Hepatocyte (in vitro differentiated cells): ENCODE measurements at regions not wholly inside any gene's neighbourhood (a gene's known extent, or its start where the extent isn't known, plus 50 kb on each side); places are given as distances from the start of the nearest gene placed in this dataset.

Source experiments
- DNase-seq: peaks from one replicate; pipeline ENCODE4 v3.0.0-alpha.2; 2016; ENCODE audit warnings: low spot score
- H2AFZ ChIP-seq: fragments of 200-600 bp; sonication (generic); 2 replicates; pipeline ENCODE4 v1.6.0; 2016; ENCODE audit warnings: antibody characterized with exemption, mild to moderate bottlenecking
- H3K27ac ChIP-seq: fragments of 200-600 bp; sonication (generic); 2 replicates; pipeline ENCODE4 v1.5.1; 2016; ENCODE audit warnings: mild to moderate bottlenecking
- H3K27me3 ChIP-seq: fragments of 200-600 bp; sonication (generic); 2 replicates; pipeline ENCODE4 v1.6.1; 2016
- H3K36me3 ChIP-seq: fragments of 200-600 bp; sonication (generic); replicated peaks from 2 replicates; pipeline ENCODE4 v1.5.1; 2016; ENCODE audit warnings: low read depth; ENCODE audit not compliant: insufficient read depth
- H3K4me1 ChIP-seq: fragments of 200-600 bp; sonication (generic); 2 replicates; pipeline ENCODE4 v1.5.1; 2016; ENCODE audit warnings: mild to moderate bottlenecking, moderate library complexity; ENCODE audit not compliant: insufficient read depth
- H3K4me2 ChIP-seq: fragments of 200-600 bp; sonication (generic); 2 replicates; pipeline ENCODE4 v1.6.0; 2016
- H3K4me3 ChIP-seq: fragments of 200-600 bp; sonication (generic); 2 replicates; pipeline ENCODE4 v1.5.1; 2016; ENCODE audit warnings: mild to moderate bottlenecking
- H3K79me2 ChIP-seq: fragments of 200-600 bp; sonication (generic); 2 replicates; pipeline ENCODE4 v1.6.0; 2017; ENCODE audit warnings: mild to moderate bottlenecking
- H3K9me2 ChIP-seq: fragments of 200-600 bp; sonication (generic); replicated peaks from 2 replicates; pipeline ENCODE4 v1.6.0; 2017; ENCODE audit warnings: mild to moderate bottlenecking; ENCODE audit not compliant: insufficient read depth
- H3K9me3 ChIP-seq: fragments of 200-600 bp; sonication (generic); 2 replicates; pipeline ENCODE4 v1.5.1; 2016; ENCODE audit warnings: low read depth, mild to moderate bottlenecking
- H4K20me1 ChIP-seq: fragments of 200-600 bp; sonication (generic); 2 replicates; pipeline ENCODE4 v1.6.0; 2016; ENCODE audit warnings: mild to moderate bottlenecking; ENCODE audit not compliant: insufficient read depth, poor library complexity, severe bottlenecking
- EZH2 ChIP-seq: fragments of 200-600 bp; sonication (generic); IDR thresholded peaks from 2 replicates; pipeline ENCODE4 v1.6.1; 2016; ENCODE audit warnings: antibody characterized with exemption, mild to moderate bottlenecking, borderline replicate concordance
- EZH2phosphoT487 ChIP-seq: fragments of 200-600 bp; sonication (generic); IDR thresholded peaks from one replicate; pipeline ENCODE4 v1.6.1; 2018; ENCODE audit warnings: antibody characterized with exemption, mild to moderate bottlenecking, low read depth, moderate library complexity; ENCODE audit not compliant: unreplicated experiment, severe bottlenecking
- WGBS: methylation state at CpG from one replicate; pipeline ENCODE4 v1.1.6; 2016; ENCODE audit warnings: low lambda C conversion rate; ENCODE audit errors: missing lambda C conversion rate; 5-methylcytosine and 5-hydroxymethylcytosine counted together
- TF ChIP-seq, protein P1 (sequence below): fragments of 200-600 bp; sonication (generic); IDR thresholded peaks from 2 replicates; pipeline ENCODE4 v1.5.1; 2016; ENCODE audit warnings: antibody characterized with exemption, mild to moderate bottlenecking; ENCODE audit not compliant: poor library complexity

DNA sequence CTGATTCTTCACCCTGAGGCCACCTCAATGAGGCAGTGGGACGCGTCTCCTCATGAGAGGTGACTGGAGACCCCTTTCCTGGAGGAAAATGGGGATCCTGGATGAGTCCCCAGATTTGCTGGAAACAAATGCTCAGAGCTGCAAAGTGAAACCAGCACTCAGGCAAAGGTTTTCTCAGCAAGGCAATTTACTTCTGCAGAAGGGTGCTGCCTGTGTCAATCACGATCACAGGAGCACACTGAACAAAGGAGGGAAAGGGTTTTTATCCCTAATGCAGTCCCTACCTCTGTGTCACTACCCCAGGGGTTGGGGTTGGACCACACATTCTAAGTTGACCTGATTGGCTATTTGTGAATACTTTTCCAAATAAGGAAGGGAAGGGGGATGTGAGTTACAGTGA lies 69.9 kb upstream of the CDK20 start:
- no peak for DNase-seq
- WGBS: 79% methylated on average over 3 of the region's 3 CpGs
- Histone ChIP-seq H3K36me3 (no peaks in the 10 kb centered on the region), H3K4me2 (no peak overlapping the region), H3K27ac (no peak overlapping the region), H3K27me3 (no peaks in the 10 kb centered on the region), H3K79me2 (no peaks in the 10 kb centered on the region), H3K4me3 (no peak overlapping the region), H3K9me3 (no peaks in the 10 kb centered on the region), H3K9me2 (no peaks in the 10 kb centered on the region), H4K20me1 (no peaks in the 10 kb centered on the region), H2AFZ (no peak overlapping the region), H3K4me1 (no peaks in the 10 kb centered on the region)
- TF ChIP-seq, protein P1, sequence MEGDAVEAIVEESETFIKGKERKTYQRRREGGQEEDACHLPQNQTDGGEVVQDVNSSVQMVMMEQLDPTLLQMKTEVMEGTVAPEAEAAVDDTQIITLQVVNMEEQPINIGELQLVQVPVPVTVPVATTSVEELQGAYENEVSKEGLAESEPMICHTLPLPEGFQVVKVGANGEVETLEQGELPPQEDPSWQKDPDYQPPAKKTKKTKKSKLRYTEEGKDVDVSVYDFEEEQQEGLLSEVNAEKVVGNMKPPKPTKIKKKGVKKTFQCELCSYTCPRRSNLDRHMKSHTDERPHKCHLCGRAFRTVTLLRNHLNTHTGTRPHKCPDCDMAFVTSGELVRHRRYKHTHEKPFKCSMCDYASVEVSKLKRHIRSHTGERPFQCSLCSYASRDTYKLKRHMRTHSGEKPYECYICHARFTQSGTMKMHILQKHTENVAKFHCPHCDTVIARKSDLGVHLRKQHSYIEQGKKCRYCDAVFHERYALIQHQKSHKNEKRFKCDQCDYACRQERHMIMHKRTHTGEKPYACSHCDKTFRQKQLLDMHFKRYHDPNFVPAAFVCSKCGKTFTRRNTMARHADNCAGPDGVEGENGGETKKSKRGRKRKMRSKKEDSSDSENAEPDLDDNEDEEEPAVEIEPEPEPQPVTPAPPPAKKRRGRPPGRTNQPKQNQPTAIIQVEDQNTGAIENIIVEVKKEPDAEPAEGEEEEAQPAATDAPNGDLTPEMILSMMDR: no peak

DNA sequence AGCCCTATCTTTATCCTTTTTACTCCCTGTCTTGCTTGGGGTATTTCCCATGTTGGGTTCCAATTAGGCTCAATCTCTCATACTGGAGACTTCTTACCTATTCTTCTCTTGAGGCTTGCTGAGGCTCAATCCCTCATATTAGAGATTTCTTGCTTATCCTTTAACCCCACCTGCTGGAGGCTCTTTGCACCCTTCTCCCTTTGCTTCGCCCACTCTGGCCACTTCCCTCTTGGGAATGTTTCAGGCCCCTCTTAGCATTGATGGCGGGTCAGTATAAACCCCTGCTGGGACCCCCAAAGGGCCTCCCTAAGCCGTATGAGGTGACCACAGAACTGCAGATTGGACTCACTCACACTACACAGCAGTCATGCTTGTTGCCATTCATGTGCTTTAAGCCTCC lies 69.3 kb upstream of the CDK20 start:
- no peaks in the 10 kb centered on the region for H3K79me2 ChIP-seq
- H3K4me1 ChIP-seq: no peaks in the 10 kb centered on the region
- no peak for TF ChIP-seq EZH2phosphoT487
- no peak for TF ChIP-seq EZH2
- TF ChIP-seq, protein P1: peak; percentile 25
- no peaks in the 10 kb centered on the region for H3K9me2 ChIP-seq
- WGBS: 76% methylated on average over 3 of the region's 3 CpGs
- no peak overlapping the region for H2AFZ ChIP-seq
- H3K27me3 ChIP-seq: no peaks in the 10 kb centered on the region
- no peak overlapping the region for H3K4me3 ChIP-seq
- no peak overlapping the region for H3K4me2 ChIP-seq
- H3K27ac ChIP-seq: no peak overlapping the region
- H3K9me3 ChIP-seq: no peaks in the 10 kb centered on the region
- no peaks in the 10 kb centered on the region for H4K20me1 ChIP-seq
- no peak for DNase-seq
- no peaks in the 10 kb centered on the region for H3K36me3 ChIP-seq

DNA sequence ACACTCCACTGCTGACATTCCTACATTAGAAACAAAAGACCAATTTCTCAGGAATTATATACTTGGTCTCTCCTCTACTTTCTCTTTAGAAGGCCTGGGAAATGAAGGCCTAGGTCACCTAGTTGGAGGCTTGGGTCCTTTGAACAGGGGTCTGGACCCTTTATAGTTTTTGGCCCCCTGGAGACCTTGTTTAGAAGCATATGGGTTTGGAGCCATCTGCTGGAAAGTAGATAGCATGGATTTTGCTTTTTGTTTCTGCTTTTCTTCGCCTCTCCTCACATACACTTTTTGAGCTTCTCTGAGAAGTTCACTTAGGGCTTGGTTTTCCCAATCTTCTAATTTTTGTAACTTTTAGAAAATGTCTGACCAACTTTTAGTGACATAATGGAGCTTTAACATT lies 67.1 kb upstream of the CDK20 start:
- Histone ChIP-seq H3K79me2 (no peaks in the 10 kb centered on the region), H3K4me1 (no peaks in the 10 kb centered on the region), H3K9me2 (no peaks in the 10 kb centered on the region), H3K4me2 (no peak overlapping the region), H3K36me3 (no peaks in the 10 kb centered on the region), H3K27me3 (no peaks in the 10 kb centered on the region), H4K20me1 (no peaks in the 10 kb centered on the region), H3K9me3 (no peaks in the 10 kb centered on the region), H3K27ac (no peak overlapping the region), H2AFZ (no peak overlapping the region), H3K4me3 (no peak overlapping the region)
- TF ChIP-seq EZH2: no peak
- TF ChIP-seq, protein P1: peak; percentile 73
- TF ChIP-seq EZH2phosphoT487: no peak
- 89% methylated on average over 1 of the region's 1 CpG for WGBS
- peak; percentile 38 for DNase-seq

DNA sequence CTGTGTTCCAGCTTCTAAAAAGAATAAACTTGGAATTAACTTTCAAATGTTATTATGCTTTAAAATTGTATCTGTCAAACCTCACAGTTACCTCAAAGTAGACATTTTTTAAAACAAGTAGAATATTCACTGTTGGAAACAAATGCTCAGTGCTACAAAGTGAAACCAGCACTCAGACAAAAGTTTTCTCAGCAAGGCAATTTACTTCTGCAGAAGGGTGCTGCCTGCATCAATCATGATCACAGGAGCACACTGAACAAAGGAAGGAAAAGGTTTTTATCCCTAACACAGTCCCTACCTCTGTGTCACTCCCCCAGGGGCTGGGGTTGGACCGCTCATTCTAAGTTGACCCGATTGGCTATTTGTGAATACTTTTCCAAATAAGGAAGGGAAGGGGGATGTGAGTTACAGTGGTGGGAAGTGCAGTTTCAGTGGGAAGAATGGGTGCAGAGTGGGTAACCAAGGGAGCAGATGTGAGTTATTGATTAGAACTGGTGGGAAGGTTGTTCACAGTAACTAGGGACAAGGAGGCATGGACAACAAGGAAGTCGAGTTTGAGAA lies 63.0 kb upstream of the CDK20 start:
- H3K9me3 ChIP-seq: no peaks in the 10 kb centered on the region
- H3K4me2 ChIP-seq: no peak overlapping the region
- no peaks in the 10 kb centered on the region for H4K20me1 ChIP-seq
- no peak overlapping the region for H3K4me3 ChIP-seq
- no peak overlapping the region for H3K27ac ChIP-seq
- H3K27me3 ChIP-seq: no peaks in the 10 kb centered on the region
- H3K79me2 ChIP-seq: no peaks in the 10 kb centered on the region
- no peaks in the 10 kb centered on the region for H3K36me3 ChIP-seq
- 56% methylated on average over 3 of the region's 3 CpGs for WGBS
- no peaks in the 10 kb centered on the region for H3K9me2 ChIP-seq
- H2AFZ ChIP-seq: no peak overlapping the region
- no peak for DNase-seq
- H3K4me1 ChIP-seq: no peaks in the 10 kb centered on the region
- TF ChIP-seq EZH2phosphoT487 (no peak), EZH2 (no peak)
- TF ChIP-seq, protein P1: no peak
